AG10803 (cell line): ENCODE measurements at regions not wholly inside any gene's neighbourhood (a gene's known extent, or its start where the extent isn't known, plus 50 kb on each side); places are given as distances from the start of the nearest gene placed in this dataset.

Source experiments
- DNase-seq: peaks from one replicate; pipeline ENCODE4 v3.0.0; 2010; ENCODE audit warnings: low read depth
- H3K4me3 ChIP-seq: 2 replicates; pipeline ENCODE4 v1.5.1; 2011; ENCODE audit warnings: mild to moderate bottlenecking, low read length, control low read depth
- CTCF ChIP-seq: conservative IDR thresholded peaks from 2 replicates; pipeline ENCODE4 v1.5.1; 2011; ENCODE audit warnings: mild to moderate bottlenecking, low read length, control low read depth, inconsistent platforms

- H3K4me3 ChIP-seq, result no peak overlapping the region
- DNase-seq, result no peak
- no peak; the same call in 1 of the 2 replicates for TF ChIP-seq CTCF
Observed at GRCh38 chr13:110813646-110814624, 100.4 kb downstream of the ING1 start.

GRCh38 chr13:110815471-110816204 is 99.2 kb downstream of the ANKRD10 start:
- H3K4me3 ChIP-seq, result no peak overlapping the region
- no peak for TF ChIP-seq CTCF
- DNase-seq, result no peak

- TF ChIP-seq CTCF, result no peak
- no peak for DNase-seq
- H3K4me3 ChIP-seq, result no peak overlapping the region
Observed at GRCh38 chr13:110816500-110816899, 98.4 kb downstream of the ANKRD10 start.

GRCh38 chr13:110817143-110817542 is 97.7 kb downstream of the ANKRD10 start:
- no peak for DNase-seq
- no peak overlapping the region for H3K4me3 ChIP-seq
- TF ChIP-seq CTCF, result no peak

- no peak for TF ChIP-seq CTCF
- H3K4me3 ChIP-seq, result no peak overlapping the region
- no peak for DNase-seq
Observed at GRCh38 chr13:110818747-110819146, 96.1 kb downstream of the ANKRD10 start.

- peak; percentile 98 for TF ChIP-seq CTCF
- peak; percentile 58 for DNase-seq
- H3K4me3 ChIP-seq, result no peak overlapping the region
Observed at GRCh38 chr13:110819203-110820014, 95.5 kb downstream of the ANKRD10 start.
